GM12891 (cell line): ENCODE measurements at regions not wholly inside any gene's neighbourhood (a gene's known extent, or its start where the extent isn't known, plus 50 kb on each side); places are given as distances from the start of the nearest gene placed in this dataset.

Source experiments
- PAX5 ChIP-seq: IDR thresholded peaks from 2 replicates; pipeline ENCODE4 v1.6.1; 2011; ENCODE audit warnings: low read length, moderate library complexity, mild to moderate bottlenecking; ENCODE audit not compliant: insufficient read depth, severe bottlenecking
- POLR2AphosphoS5 ChIP-seq: IDR thresholded peaks from 2 replicates; pipeline ENCODE4 v1.6.1; 2011; ENCODE audit warnings: low read depth, low read length, control low read depth

DNA sequence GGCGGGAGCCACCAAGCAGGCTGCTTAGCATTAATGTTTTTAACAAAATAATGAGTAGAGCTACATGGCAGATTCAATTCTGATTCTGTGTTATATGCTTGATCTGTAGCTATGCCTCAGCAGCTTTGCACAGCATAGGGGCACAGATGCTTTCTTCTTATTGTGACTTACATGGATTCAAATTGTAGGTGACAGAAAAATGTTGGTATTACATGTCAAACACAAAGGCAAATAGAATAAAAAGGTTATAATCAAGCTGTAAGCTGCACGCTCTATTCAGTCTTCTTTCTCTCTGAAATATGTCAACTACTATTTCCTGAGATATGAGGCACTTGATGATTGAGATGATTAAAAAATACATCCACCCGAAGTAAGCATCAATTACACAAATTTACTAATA, 1573.8 kb downstream of the FAM181B start:
- TF ChIP-seq POLR2AphosphoS5 (no peak), PAX5 (no peak)
